Mesothelial cell of epicardium (in vitro differentiated cells): ENCODE measurements at regions not wholly inside any gene's neighbourhood (a gene's known extent, or its start where the extent isn't known, plus 50 kb on each side); places are given as distances from the start of the nearest gene placed in this dataset.

ENCODE experiments used
- DNase-seq, 2 experiments: peaks; one replicate each; pipeline ENCODE4 v3.0.0; 2021; ENCODE audit warnings: low spot score in 2 of 2; ENCODE audit not compliant: unreplicated experiment in 2 of 2
- H3K27ac Mint-ChIP-seq: 2 replicates; pipeline ENCODE4 v1.8.0; 2021; ENCODE audit warnings: mixed read lengths
- H3K27me3 Mint-ChIP-seq: 2 replicates; pipeline ENCODE4 v1.8.0; 2021; ENCODE audit warnings: low read depth, mixed read lengths
- H3K36me3 Mint-ChIP-seq: 2 replicates; pipeline ENCODE4 v1.8.0; 2021; ENCODE audit warnings: mixed read lengths
- H3K4me1 Mint-ChIP-seq: 2 replicates; pipeline ENCODE4 v1.8.0; 2021; ENCODE audit warnings: mixed read lengths
- H3K4me3 Mint-ChIP-seq: 2 replicates; pipeline ENCODE4 v1.8.0; 2021; ENCODE audit warnings: mild to moderate bottlenecking, moderate library complexity, mixed read lengths
- H3K9me3 Mint-ChIP-seq: 2 replicates; pipeline ENCODE4 v1.8.0; 2021; ENCODE audit warnings: mixed read lengths
- CTCF ChIP-seq: fragments of 200-600 bp; sonication (generic); IDR thresholded peaks from one replicate; pipeline ENCODE4 v1.5.0; 2021; ENCODE audit warnings: antibody characterized with exemption; ENCODE audit not compliant: unreplicated experiment

GRCh38 chr5:56349461-56349860, 116.3 kb upstream of the ANKRD55 start:
- peaks cover 51% of the 10 kb centered on the region for H3K4me1 Mint-ChIP-seq
- no peaks in the 10 kb centered on the region for H3K27me3 Mint-ChIP-seq
- no peak for TF ChIP-seq CTCF
- H3K36me3 Mint-ChIP-seq, result peaks cover 1% of the 10 kb centered on the region
- no peaks in the 10 kb centered on the region for H3K9me3 Mint-ChIP-seq
- DNase-seq, result no peak
- no peak overlapping the region for H3K4me3 Mint-ChIP-seq
- no peak overlapping the region for H3K27ac Mint-ChIP-seq

- H3K9me3 Mint-ChIP-seq, result peaks cover 7% of the 10 kb centered on the region
- H3K27ac Mint-ChIP-seq, result peak overlapping the region; percentile 76
- H3K4me3 Mint-ChIP-seq, result no peak overlapping the region
- no peaks in the 10 kb centered on the region for H3K27me3 Mint-ChIP-seq
- DNase-seq, result no peak
- H3K36me3 Mint-ChIP-seq, result peaks cover 1% of the 10 kb centered on the region
- H3K4me1 Mint-ChIP-seq, result peaks cover 44% of the 10 kb centered on the region
- TF ChIP-seq CTCF, result no peak
These were observed 113.8 kb upstream of the ANKRD55 start for GRCh38 chr5:56346741-56347535.

GRCh38 chr5:56346044-56346710, 113.0 kb upstream of the ANKRD55 start:
- Mint-ChIP-seq H3K9me3 (peaks cover 7% of the 10 kb centered on the region), H3K4me3 (no peak overlapping the region), H3K27me3 (no peaks in the 10 kb centered on the region), H3K4me1 (peaks cover 42% of the 10 kb centered on the region), H3K36me3 (peaks cover 1% of the 10 kb centered on the region), H3K27ac (no peak overlapping the region)
- DNase-seq, result no peak
- no peak for TF ChIP-seq CTCF

- Mint-ChIP-seq H3K4me3 (no peak overlapping the region), H3K4me1 (peaks cover 34% of the 10 kb centered on the region), H3K27me3 (no peaks in the 10 kb centered on the region), H3K36me3 (peaks cover 1% of the 10 kb centered on the region), H3K9me3 (peaks cover 7% of the 10 kb centered on the region), H3K27ac (no peak overlapping the region)
- DNase-seq, result no peak
- no peak for TF ChIP-seq CTCF
These were observed 112.2 kb upstream of the ANKRD55 start for GRCh38 chr5:56345352-56345751.

- Mint-ChIP-seq H3K27ac (no peak overlapping the region), H3K4me3 (no peak overlapping the region), H3K4me1 (peaks cover 29% of the 10 kb centered on the region), H3K9me3 (peaks cover 11% of the 10 kb centered on the region), H3K36me3 (peaks cover 1% of the 10 kb centered on the region), H3K27me3 (no peaks in the 10 kb centered on the region)
- no peak for TF ChIP-seq CTCF
- DNase-seq, result no peak
These were observed 111.5 kb upstream of the ANKRD55 start for GRCh38 chr5:56344594-56344993.
